ENCODE measurements at regions not wholly inside any gene's neighbourhood (a gene's known extent, or its start where the extent isn't known, plus 50 kb on each side); places are given as distances from the start of the nearest gene placed in this dataset.

GRCh38 chr3:150357923-150358607 is 50.0 kb upstream of the TSC22D2 start:
- H3K9ac ChIP-seq (ENCODE audit: low read depth, low read length) = no peak overlapping the region
- no peaks in the 10 kb centered on the region for H3K9me3 ChIP-seq (ENCODE audit: control insufficient read depth, insufficient read depth, low read length)
- H3K4me1 ChIP-seq (ENCODE audit: insufficient read depth, low read length) = no peaks in the 10 kb centered on the region
- no peaks in the 10 kb centered on the region for H3K36me3 ChIP-seq (ENCODE audit: insufficient read depth, low read length)

GRCh38 chr3:150357140-150357539 is 51.0 kb upstream of the TSC22D2 start:
- no peaks in the 10 kb centered on the region for H3K36me3 ChIP-seq (ENCODE audit: insufficient read depth, low read length)
- no peaks in the 10 kb centered on the region for H3K9me3 ChIP-seq (ENCODE audit: control insufficient read depth, insufficient read depth, low read length)
- no peaks in the 10 kb centered on the region for H3K4me1 ChIP-seq (ENCODE audit: insufficient read depth, low read length)
- no peak overlapping the region for H3K9ac ChIP-seq (ENCODE audit: low read depth, low read length)

- Histone ChIP-seq H3K36me3 (ENCODE audit: insufficient read depth, low read length) (no peaks in the 10 kb centered on the region), H3K9ac (ENCODE audit: low read depth, low read length) (no peak overlapping the region), H3K4me1 (ENCODE audit: insufficient read depth, low read length) (no peaks in the 10 kb centered on the region), H3K9me3 (ENCODE audit: control insufficient read depth, insufficient read depth, low read length) (no peaks in the 10 kb centered on the region)
Observed at GRCh38 chr3:150355574-150355973, 52.5 kb upstream of the TSC22D2 start.

GRCh38 chr3:150352931-150353330 is 55.2 kb upstream of the TSC22D2 start:
- Histone ChIP-seq H3K9ac (ENCODE audit: low read depth, low read length) (no peak overlapping the region), H3K9me3 (ENCODE audit: control insufficient read depth, insufficient read depth, low read length) (no peaks in the 10 kb centered on the region), H3K4me1 (ENCODE audit: insufficient read depth, low read length) (peaks cover 7% of the 10 kb centered on the region), H3K36me3 (ENCODE audit: insufficient read depth, low read length) (no peaks in the 10 kb centered on the region)

- Histone ChIP-seq H3K9ac (ENCODE audit: low read depth, low read length) (no peak overlapping the region), H3K36me3 (ENCODE audit: insufficient read depth, low read length) (no peaks in the 10 kb centered on the region), H3K4me1 (ENCODE audit: insufficient read depth, low read length) (peaks cover 11% of the 10 kb centered on the region), H3K9me3 (ENCODE audit: control insufficient read depth, insufficient read depth, low read length) (no peaks in the 10 kb centered on the region)
Observed at GRCh38 chr3:150351398-150351797, 56.7 kb upstream of the TSC22D2 start.

- Histone ChIP-seq H3K36me3 (ENCODE audit: insufficient read depth, low read length) (no peaks in the 10 kb centered on the region), H3K9ac (ENCODE audit: low read depth, low read length) (no peak overlapping the region), H3K9me3 (ENCODE audit: control insufficient read depth, insufficient read depth, low read length) (no peaks in the 10 kb centered on the region), H3K4me1 (ENCODE audit: insufficient read depth, low read length) (peaks cover 21% of the 10 kb centered on the region)
Observed at GRCh38 chr3:150349314-150350097, 58.6 kb upstream of the TSC22D2 start.

GRCh38 chr3:150348500-150348899 is 59.6 kb upstream of the TSC22D2 start:
- H3K9me3 ChIP-seq (ENCODE audit: control insufficient read depth, insufficient read depth, low read length) = no peaks in the 10 kb centered on the region
- H3K9ac ChIP-seq (ENCODE audit: low read depth, low read length) = no peak overlapping the region
- H3K4me1 ChIP-seq (ENCODE audit: insufficient read depth, low read length) = peaks cover 27% of the 10 kb centered on the region
- H3K36me3 ChIP-seq (ENCODE audit: insufficient read depth, low read length) = no peaks in the 10 kb centered on the region

GRCh38 chr3:150346981-150347863 is 60.9 kb upstream of the TSC22D2 start:
- Histone ChIP-seq H3K9me3 (ENCODE audit: control insufficient read depth, insufficient read depth, low read length) (no peaks in the 10 kb centered on the region), H3K36me3 (ENCODE audit: insufficient read depth, low read length) (no peaks in the 10 kb centered on the region), H3K9ac (ENCODE audit: low read depth, low read length) (no peak overlapping the region), H3K4me1 (ENCODE audit: insufficient read depth, low read length) (peaks cover 27% of the 10 kb centered on the region)

- no peaks in the 10 kb centered on the region for H3K36me3 ChIP-seq (ENCODE audit: insufficient read depth, low read length)
- H3K4me1 ChIP-seq (ENCODE audit: insufficient read depth, low read length) = peaks cover 27% of the 10 kb centered on the region
- no peak overlapping the region for H3K9ac ChIP-seq (ENCODE audit: low read depth, low read length)
- H3K9me3 ChIP-seq (ENCODE audit: control insufficient read depth, insufficient read depth, low read length) = no peaks in the 10 kb centered on the region
Observed at GRCh38 chr3:150346266-150346665, 61.8 kb upstream of the TSC22D2 start.

GRCh38 chr3:150345021-150345538 is 63.0 kb upstream of the TSC22D2 start:
- Histone ChIP-seq H3K9ac (ENCODE audit: low read depth, low read length) (no peak overlapping the region), H3K36me3 (ENCODE audit: insufficient read depth, low read length) (no peaks in the 10 kb centered on the region), H3K4me1 (ENCODE audit: insufficient read depth, low read length) (peaks cover 23% of the 10 kb centered on the region), H3K9me3 (ENCODE audit: control insufficient read depth, insufficient read depth, low read length) (no peaks in the 10 kb centered on the region)

- H3K9me3 ChIP-seq (ENCODE audit: control insufficient read depth, insufficient read depth, low read length) = no peaks in the 10 kb centered on the region
- H3K36me3 ChIP-seq (ENCODE audit: insufficient read depth, low read length) = no peaks in the 10 kb centered on the region
- H3K9ac ChIP-seq (ENCODE audit: low read depth, low read length) = no peak overlapping the region
- H3K4me1 ChIP-seq (ENCODE audit: insufficient read depth, low read length) = peaks cover 20% of the 10 kb centered on the region; the same call in 1 of the 2 replicates
Observed at GRCh38 chr3:150344079-150344759, 63.9 kb upstream of the TSC22D2 start.

- H3K36me3 ChIP-seq (ENCODE audit: insufficient read depth, low read length) = no peaks in the 10 kb centered on the region
- H3K4me1 ChIP-seq (ENCODE audit: insufficient read depth, low read length) = peaks cover 20% of the 10 kb centered on the region; the same call in 1 of the 2 replicates
- no peak overlapping the region for H3K9ac ChIP-seq (ENCODE audit: low read depth, low read length)
- H3K9me3 ChIP-seq (ENCODE audit: control insufficient read depth, insufficient read depth, low read length) = no peaks in the 10 kb centered on the region
Observed at GRCh38 chr3:150342896-150343467, 65.1 kb upstream of the TSC22D2 start.

GRCh38 chr3:150341891-150342290 is 66.2 kb upstream of the TSC22D2 start:
- no peak overlapping the region for H3K9ac ChIP-seq (ENCODE audit: low read depth, low read length)
- H3K4me1 ChIP-seq (ENCODE audit: insufficient read depth, low read length) = peaks cover 17% of the 10 kb centered on the region; the same call in 1 of the 2 replicates
- H3K36me3 ChIP-seq (ENCODE audit: insufficient read depth, low read length) = no peaks in the 10 kb centered on the region
- H3K9me3 ChIP-seq (ENCODE audit: control insufficient read depth, insufficient read depth, low read length) = no peaks in the 10 kb centered on the region

All from ES-I3 (cell line).